H9 (cell line): ENCODE measurements at regions not wholly inside any gene's neighbourhood (a gene's known extent, or its start where the extent isn't known, plus 50 kb on each side); places are given as distances from the start of the nearest gene placed in this dataset.

ENCODE experiments used
- DNase-seq: peaks from one replicate; pipeline ENCODE4 v3.0.0-alpha.2; 2017
- H2AFZ ChIP-seq: one replicate; pipeline ENCODE4 v1.6.1; 2013; ENCODE audit warnings: mild to moderate bottlenecking, low read length, control low read depth, moderate library complexity
- H2AK5ac ChIP-seq: 2 replicates; pipeline ENCODE4 v1.6.1; 2013; ENCODE audit warnings: low read length, control low read depth, mixed read lengths; ENCODE audit not compliant: insufficient read length
- H2BK120ac ChIP-seq: one replicate; pipeline ENCODE4 v1.6.1; 2013; ENCODE audit warnings: low read depth, mild to moderate bottlenecking, low read length, control low read depth, inconsistent platforms; ENCODE audit not compliant: poor library complexity, severe bottlenecking
- H2BK12ac ChIP-seq: 2 replicates; pipeline ENCODE4 v1.6.1; 2013; ENCODE audit warnings: low read length, control low read depth, mixed read lengths, low read depth; ENCODE audit not compliant: insufficient read length
- H2BK15ac ChIP-seq: 2 replicates; pipeline ENCODE4 v1.6.1; 2013; ENCODE audit warnings: low read depth, low read length, control low read depth
- H2BK20ac ChIP-seq: one replicate; pipeline ENCODE4 v1.6.1; 2013; ENCODE audit warnings: low read depth, mild to moderate bottlenecking, low read length, control low read depth, inconsistent platforms; ENCODE audit not compliant: poor library complexity, severe bottlenecking
- H2BK5ac ChIP-seq: 2 replicates; pipeline ENCODE4 v1.6.1; 2013; ENCODE audit warnings: low read length, control low read depth, mixed read lengths; ENCODE audit not compliant: insufficient read length
- H3K14ac ChIP-seq: 2 replicates; pipeline ENCODE4 v1.6.1; 2013; ENCODE audit warnings: low read length, control low read depth; ENCODE audit not compliant: insufficient read depth
- H3K18ac ChIP-seq: 2 replicates; pipeline ENCODE4 v1.6.1; 2013; ENCODE audit warnings: low read depth, mild to moderate bottlenecking, mixed read lengths, low read length, control low read depth; ENCODE audit not compliant: insufficient read length
- H3K23ac ChIP-seq: 2 replicates; pipeline ENCODE4 v1.6.1; 2013; ENCODE audit warnings: low read length, control low read depth, mixed read lengths, low read depth; ENCODE audit not compliant: insufficient read length
- H3K23me2 ChIP-seq: 2 replicates; pipeline ENCODE4 v1.6.1; 2013; ENCODE audit warnings: low read depth, mild to moderate bottlenecking, mixed read lengths, low read length, control low read depth; ENCODE audit not compliant: insufficient read length, poor library complexity, severe bottlenecking
- H3K27ac ChIP-seq: 2 replicates; pipeline ENCODE4 v1.5.1; 2013; ENCODE audit warnings: low read length, control low read depth, mixed read lengths, low read depth; ENCODE audit not compliant: insufficient read length
- H3K27me3 ChIP-seq: 2 replicates; pipeline ENCODE4 v1.6.1; 2013; ENCODE audit warnings: low read length, control low read depth, inconsistent platforms; ENCODE audit not compliant: insufficient read depth
- H3K4ac ChIP-seq: 2 replicates; pipeline ENCODE4 v1.6.1; 2013; ENCODE audit warnings: low read depth, mild to moderate bottlenecking, control low read depth, inconsistent platforms, low read length, moderate library complexity
- H3K4me1 ChIP-seq: 2 replicates; pipeline ENCODE4 v1.6.1; 2013; ENCODE audit warnings: low read length, control low read depth, inconsistent platforms; ENCODE audit not compliant: insufficient read depth
- H3K4me2 ChIP-seq: 2 replicates; pipeline ENCODE4 v1.6.1; 2013; ENCODE audit warnings: low read length, control low read depth, mixed read lengths; ENCODE audit not compliant: insufficient read length, insufficient read depth
- H3K56ac ChIP-seq: 2 replicates; pipeline ENCODE4 v1.6.1; 2013; ENCODE audit warnings: low read depth, mild to moderate bottlenecking, mixed read lengths, low read length, control low read depth; ENCODE audit not compliant: insufficient read length
- H3K79me1 ChIP-seq: 2 replicates; pipeline ENCODE4 v1.6.1; 2013; ENCODE audit warnings: low read depth, mild to moderate bottlenecking, moderate library complexity, low read length, control low read depth, inconsistent platforms; ENCODE audit not compliant: insufficient read depth, poor library complexity, severe bottlenecking
- H3K79me2 ChIP-seq: 2 replicates; pipeline ENCODE4 v1.6.1; 2013; ENCODE audit warnings: low read length, control low read depth, inconsistent platforms; ENCODE audit not compliant: insufficient read depth
- H3K9ac ChIP-seq: 2 replicates; pipeline ENCODE4 v1.6.1; 2013; ENCODE audit warnings: low read length, control low read depth, mixed read lengths; ENCODE audit not compliant: insufficient read length; ENCODE audit errors: extremely low read depth
- H3K9me3 ChIP-seq: one replicate; pipeline ENCODE4 v1.6.1; 2013; ENCODE audit warnings: low read depth, low read length, inconsistent platforms; ENCODE audit not compliant: control insufficient read depth
- H3T11ph ChIP-seq: one replicate; pipeline ENCODE4 v1.6.1; 2013; ENCODE audit warnings: mild to moderate bottlenecking, low read length, control low read depth, inconsistent platforms
- H4K20me1 ChIP-seq: one replicate; pipeline ENCODE4 v1.6.1; 2013; ENCODE audit not compliant: control insufficient read depth, insufficient read length, insufficient read depth
- H4K5ac ChIP-seq: 2 replicates; pipeline ENCODE4 v1.6.1; 2013; ENCODE audit warnings: low read depth, mild to moderate bottlenecking, mixed read lengths, low read length, control low read depth; ENCODE audit not compliant: insufficient read length
- H4K8ac ChIP-seq: replicated peaks from 2 replicates; pipeline ENCODE4 v1.6.1; 2013; ENCODE audit warnings: low read length, control low read depth, mixed read lengths, low read depth; ENCODE audit not compliant: insufficient read length
- H4K91ac ChIP-seq: 2 replicates; pipeline ENCODE4 v1.6.1; 2013; ENCODE audit warnings: low read depth, mild to moderate bottlenecking, moderate library complexity, mixed read lengths, low read length, control low read depth; ENCODE audit not compliant: insufficient read length
- H3K27ac Mint-ChIP-seq, 3 experiments: 2 replicates in 2 of 3; 3 replicates in 1 of 3; pipeline ENCODE4 v1.8.0; 2020 to 2021; ENCODE audit warnings: mixed read lengths in 3 of 3, mild to moderate bottlenecking in 1 of 3, moderate library complexity in 1 of 3
- H3K27me3 Mint-ChIP-seq: 2 replicates; pipeline ENCODE4 v1.8.0; 2021; ENCODE audit warnings: low read depth, mild to moderate bottlenecking, moderate library complexity, mixed read lengths
- H3K36me3 Mint-ChIP-seq, 3 experiments: 2 replicates in 2 of 3; 3 replicates in 1 of 3; pipeline ENCODE4 v1.8.0; 2020 to 2021; ENCODE audit warnings: low read depth in 3 of 3, mixed read lengths in 3 of 3; ENCODE audit not compliant: insufficient read depth in 1 of 3
- H3K4me1 Mint-ChIP-seq, 2 experiments: 2 replicates each; pipeline ENCODE4 v1.8.0; 2020; ENCODE audit warnings: mixed read lengths in 2 of 2
- H3K4me3 Mint-ChIP-seq, 2 experiments: 2 replicates in 1 of 2; 3 replicates in 1 of 2; pipeline ENCODE4 v1.8.0; 2020 to 2021; ENCODE audit warnings: mild to moderate bottlenecking in 2 of 2, mixed read lengths in 2 of 2, moderate library complexity in 1 of 2
- H3K9me3 Mint-ChIP-seq, 2 experiments: 2 replicates in 1 of 2; 3 replicates in 1 of 2; pipeline ENCODE4 v1.8.0; 2020; ENCODE audit warnings: mild to moderate bottlenecking in 2 of 2, mixed read lengths in 2 of 2, moderate library complexity in 1 of 2
- CTCF ChIP-seq: fragments of 200-600 bp; sonication (generic); conservative IDR thresholded peaks from 3 replicates; pipeline ENCODE4 v1.8.0; 2021; ENCODE audit warnings: antibody characterized with exemption, mild to moderate bottlenecking

- no peak overlapping the region for H2BK15ac ChIP-seq
- no peaks in the 10 kb centered on the region for H3K27me3 Mint-ChIP-seq
- no peak overlapping the region for H2BK120ac ChIP-seq
- H3K4ac ChIP-seq, result no peak overlapping the region
- no peak overlapping the region for H4K5ac ChIP-seq
- no peak overlapping the region for H3K4me3 Mint-ChIP-seq
- H3K23me2 ChIP-seq, result no peaks in the 10 kb centered on the region
- peaks cover 12 to 15% of the 10 kb centered on the region in 2 experiments for H3K9me3 Mint-ChIP-seq
- H3K14ac ChIP-seq, result no peak overlapping the region
- H3K79me1 ChIP-seq, result no peaks in the 10 kb centered on the region
- no peak overlapping the region for H3K4me2 ChIP-seq
- no peaks in the 10 kb centered on the region for H3K4me1 ChIP-seq
- no peak overlapping the region for H3K18ac ChIP-seq
- H4K91ac ChIP-seq, result no peak overlapping the region
- peaks cover 4 to 11% (median 6%) of the 10 kb centered on the region in 3 experiments; a peak in 5 of 7 replicates for H3K36me3 Mint-ChIP-seq
- no peak overlapping the region for H3K56ac ChIP-seq
- no peak overlapping the region for H2AK5ac ChIP-seq
- no peaks in the 10 kb centered on the region for H4K20me1 ChIP-seq
- H2BK12ac ChIP-seq, result no peak overlapping the region
- H3K23ac ChIP-seq, result no peak overlapping the region
- no peaks in the 10 kb centered on the region for H3K27me3 ChIP-seq
- no peak for DNase-seq
- H3T11ph ChIP-seq, result no peak overlapping the region
- H3K27ac ChIP-seq, result no peak overlapping the region
- no peaks in the 10 kb centered on the region for H3K9me3 ChIP-seq
- no peak overlapping the region for H3K9ac ChIP-seq
- H4K8ac ChIP-seq, result no peak overlapping the region
- H2AFZ ChIP-seq, result no peak overlapping the region
- 0 out of 4 replicates have a peak, but pooled peaks cover 0 to 3% of the 10 kb centered on the region in 2 experiments for H3K4me1 Mint-ChIP-seq
- H2BK20ac ChIP-seq, result no peak overlapping the region
- no peaks in the 10 kb centered on the region for H3K79me2 ChIP-seq
- no peak overlapping the region for H2BK5ac ChIP-seq
- H3K27ac Mint-ChIP-seq, result no peak overlapping the region; a peak in 1 of 7 replicates
- no peak for TF ChIP-seq CTCF
These were observed 132.5 kb upstream of the LYPLAL1 start for GRCh38 chr1:219041141-219041540.
